ENCODE measurements at regions not wholly inside any gene's neighbourhood (a gene's known extent, or its start where the extent isn't known, plus 50 kb on each side); places are given as distances from the start of the nearest gene placed in this dataset.

GRCh38 chr6:25153079-25153478 is 126.1 kb upstream of the CARMIL1 start:
- no peaks in the 10 kb centered on the region for H3K36me3 Mint-ChIP-seq
- intact Hi-C loops (cut with micrococcal nuclease), result no loop called here

DNA sequence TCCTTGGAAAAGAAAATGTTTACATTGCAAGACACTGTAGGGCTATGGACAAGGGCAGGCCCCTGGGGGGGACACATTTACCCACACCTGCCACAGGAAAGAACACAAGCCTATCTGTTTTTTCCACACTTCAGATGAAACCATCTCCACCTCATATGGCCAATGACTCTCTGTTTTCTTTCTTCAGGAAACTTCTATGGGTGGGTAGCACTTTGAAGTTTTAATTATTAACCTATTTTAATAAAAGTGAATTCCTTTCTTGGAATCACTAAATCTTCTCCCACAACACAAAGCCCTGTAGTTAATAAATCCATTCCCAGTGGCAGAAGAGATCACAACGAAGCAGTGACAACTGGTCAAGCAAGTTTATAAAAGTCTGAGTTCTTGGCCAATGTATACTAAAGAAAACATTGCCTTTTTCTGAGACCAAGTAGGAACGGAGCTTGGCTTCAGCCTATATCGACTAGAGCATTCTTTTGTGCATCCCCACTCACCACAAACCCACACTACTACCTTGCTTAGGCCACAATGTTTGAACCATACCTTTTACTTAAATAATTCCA is 125.1 kb upstream of the CARMIL1 start:
- H3K4me1 ChIP-seq (ENCODE audit: control insufficient read depth, insufficient read depth, low read length), result no peaks in the 10 kb centered on the region
- no peaks in the 10 kb centered on the region for H3K27me3 Mint-ChIP-seq (ENCODE audit: low read depth in 2 of 2)
- no peak overlapping the region for H3K4me3 ChIP-seq (ENCODE audit: low read length)
- TF ChIP-seq, protein P1, sequence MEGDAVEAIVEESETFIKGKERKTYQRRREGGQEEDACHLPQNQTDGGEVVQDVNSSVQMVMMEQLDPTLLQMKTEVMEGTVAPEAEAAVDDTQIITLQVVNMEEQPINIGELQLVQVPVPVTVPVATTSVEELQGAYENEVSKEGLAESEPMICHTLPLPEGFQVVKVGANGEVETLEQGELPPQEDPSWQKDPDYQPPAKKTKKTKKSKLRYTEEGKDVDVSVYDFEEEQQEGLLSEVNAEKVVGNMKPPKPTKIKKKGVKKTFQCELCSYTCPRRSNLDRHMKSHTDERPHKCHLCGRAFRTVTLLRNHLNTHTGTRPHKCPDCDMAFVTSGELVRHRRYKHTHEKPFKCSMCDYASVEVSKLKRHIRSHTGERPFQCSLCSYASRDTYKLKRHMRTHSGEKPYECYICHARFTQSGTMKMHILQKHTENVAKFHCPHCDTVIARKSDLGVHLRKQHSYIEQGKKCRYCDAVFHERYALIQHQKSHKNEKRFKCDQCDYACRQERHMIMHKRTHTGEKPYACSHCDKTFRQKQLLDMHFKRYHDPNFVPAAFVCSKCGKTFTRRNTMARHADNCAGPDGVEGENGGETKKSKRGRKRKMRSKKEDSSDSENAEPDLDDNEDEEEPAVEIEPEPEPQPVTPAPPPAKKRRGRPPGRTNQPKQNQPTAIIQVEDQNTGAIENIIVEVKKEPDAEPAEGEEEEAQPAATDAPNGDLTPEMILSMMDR (IDR thresholded peaks at IDR 0.05), result no peak
- peaks cover 10% of the 10 kb centered on the region for H3K9me3 ChIP-seq (ENCODE audit: control insufficient read depth, insufficient read depth, low read length)
- no peak for DNase-seq
- H3K36me3 ChIP-seq (ENCODE audit: control insufficient read depth, insufficient read depth, low read length), result no peaks in the 10 kb centered on the region
- H3K4me1 Mint-ChIP-seq, result peaks cover 6 to 9% of the 10 kb centered on the region in 2 donors
- H3K27ac ChIP-seq (ENCODE audit: low read length), result no peak overlapping the region
- WGBS (ENCODE audit: insufficient coverage), result 78% methylated on average over 3 of the region's 3 CpGs
- H3K9me3 Mint-ChIP-seq, result peaks cover 0 to 2% of the 10 kb centered on the region in 2 donors
- H3K36me3 Mint-ChIP-seq, result no peaks in the 10 kb centered on the region
- H3K27me3 ChIP-seq (ENCODE audit: control insufficient read depth, insufficient read depth, low read length), result no peaks in the 10 kb centered on the region
- no peak overlapping the region for H3K4me3 Mint-ChIP-seq
- H3K27ac Mint-ChIP-seq, result no peak overlapping the region
- ATAC-seq, result no peak
- intact Hi-C loops (cut with micrococcal nuclease), result no loop called here

More at GRCh38 chr6:25153079-25153478, 126.1 kb upstream of the CARMIL1 start:
- Histone ChIP-seq H3K4me3 (ENCODE audit: low read length) (no peak overlapping the region), H3K27ac (ENCODE audit: low read length) (no peak overlapping the region), H3K36me3 (ENCODE audit: control insufficient read depth, insufficient read depth, low read length) (no peaks in the 10 kb centered on the region), H3K4me1 (ENCODE audit: control insufficient read depth, insufficient read depth, low read length) (no peaks in the 10 kb centered on the region), H3K27me3 (ENCODE audit: control insufficient read depth, insufficient read depth, low read length) (no peaks in the 10 kb centered on the region), H3K9me3 (ENCODE audit: control insufficient read depth, insufficient read depth, low read length) (peaks cover 5% of the 10 kb centered on the region)
- H3K4me3 Mint-ChIP-seq, result no peak overlapping the region
- H3K27me3 Mint-ChIP-seq (ENCODE audit: low read depth in 2 of 2), result no peaks in the 10 kb centered on the region
- ATAC-seq, result no peak
- TF ChIP-seq, protein P1 (IDR thresholded peaks at IDR 0.05), result no peak
- 97% methylated on average over 19 of the region's 21 CpGs for WGBS (ENCODE audit: insufficient coverage)
- no peak overlapping the region for H3K27ac Mint-ChIP-seq
- peaks cover 6 to 9% of the 10 kb centered on the region in 2 donors for H3K4me1 Mint-ChIP-seq
- no peak for DNase-seq
- peaks cover 0 to 2% of the 10 kb centered on the region in 2 donors for H3K9me3 Mint-ChIP-seq

DNA sequence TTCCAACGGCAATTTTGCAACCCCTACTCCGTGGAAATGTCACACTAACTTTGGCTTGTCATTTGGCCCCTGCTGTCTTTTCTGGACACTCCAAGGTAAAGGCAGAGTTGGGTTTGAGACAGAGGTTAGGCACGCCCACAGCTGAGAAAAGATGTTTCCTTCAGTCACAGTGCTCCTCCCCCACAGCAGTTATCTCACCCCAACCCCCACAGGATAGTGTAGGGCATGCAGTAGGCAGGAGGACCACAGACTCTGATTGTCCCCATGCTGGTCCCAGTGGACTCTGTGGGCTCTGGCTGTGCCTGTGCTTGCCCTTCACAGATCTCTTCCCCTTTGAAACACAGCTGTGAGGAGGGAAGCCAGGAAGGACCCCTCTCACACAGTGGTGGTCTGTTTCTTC is 124.0 kb upstream of the CARMIL1 start:
- Histone ChIP-seq H3K27me3 (ENCODE audit: control insufficient read depth, insufficient read depth, low read length) (no peaks in the 10 kb centered on the region), H3K27ac (ENCODE audit: low read length) (no peak overlapping the region), H3K9me3 (ENCODE audit: control insufficient read depth, insufficient read depth, low read length) (peaks cover 10% of the 10 kb centered on the region), H3K36me3 (ENCODE audit: control insufficient read depth, insufficient read depth, low read length) (no peaks in the 10 kb centered on the region), H3K4me1 (ENCODE audit: control insufficient read depth, insufficient read depth, low read length) (no peaks in the 10 kb centered on the region), H3K4me3 (ENCODE audit: low read length) (no peak overlapping the region)
- intact Hi-C loops (cut with micrococcal nuclease), result no loop called here
- Mint-ChIP-seq H3K27me3 (ENCODE audit: low read depth in 2 of 2) (peaks cover 0 to 2% of the 10 kb centered on the region in 2 donors), H3K36me3 (no peaks in the 10 kb centered on the region), H3K9me3 (peaks cover 2 to 7% of the 10 kb centered on the region in 2 donors), H3K27ac (no peak overlapping the region), H3K4me3 (no peak overlapping the region), H3K4me1 (peaks cover 6 to 9% of the 10 kb centered on the region in 2 donors)
- DNase-seq (no peak), ATAC-seq (no peak)
- WGBS (ENCODE audit: insufficient coverage), result 71% methylated on average over 3 of the region's 3 CpGs
- TF ChIP-seq, protein P1 (IDR thresholded peaks at IDR 0.05), result no peak

GRCh38 chr6:25156123-25156522 is 123.1 kb upstream of the CARMIL1 start:
- no peaks in the 10 kb centered on the region for H3K36me3 ChIP-seq (ENCODE audit: control insufficient read depth, insufficient read depth, low read length)
- TF ChIP-seq, protein P1 (IDR thresholded peaks at IDR 0.05), result no peak
- H3K4me1 ChIP-seq (ENCODE audit: control insufficient read depth, insufficient read depth, low read length), result no peaks in the 10 kb centered on the region
- Mint-ChIP-seq H3K4me3 (no peak overlapping the region), H3K27me3 (ENCODE audit: low read depth in 2 of 2) (peaks cover 0 to 2% of the 10 kb centered on the region in 2 donors), H3K36me3 (no peaks in the 10 kb centered on the region), H3K9me3 (peaks cover 4 to 8% of the 10 kb centered on the region in 2 donors), H3K27ac (no peak overlapping the region), H3K4me1 (peaks cover 6 to 9% of the 10 kb centered on the region in 2 donors)
- no peak for DNase-seq
- 80% methylated on average over 1 of the region's 1 CpG for WGBS (ENCODE audit: insufficient coverage)
- no peak for ATAC-seq
- intact Hi-C loops (cut with micrococcal nuclease), result no loop called here
- H3K4me3 ChIP-seq (ENCODE audit: low read length), result no peak overlapping the region
- no peaks in the 10 kb centered on the region for H3K27me3 ChIP-seq (ENCODE audit: control insufficient read depth, insufficient read depth, low read length)
- H3K9me3 ChIP-seq (ENCODE audit: control insufficient read depth, insufficient read depth, low read length), result peaks cover 10% of the 10 kb centered on the region
- no peak overlapping the region for H3K27ac ChIP-seq (ENCODE audit: low read length)

All from natural killer cell (primary cell).